GM12878 (cell line): ENCODE measurements at regions not wholly inside any gene's neighbourhood (a gene's known extent, or its start where the extent isn't known, plus 50 kb on each side); places are given as distances from the start of the nearest gene placed in this dataset.
A peak's percentile ranks its signal among the peaks of the same experiment; 100 is the strongest.

Experiments
- ATAC-seq: fragments of 200-7000 bp; cut with Tn5 transposase; 3 replicates; pipeline ENCODE4 v1.9.1; 2020; ENCODE audit warnings: mild to moderate bottlenecking, moderate library complexity
- BruUV-seq: library from RNA; stranded (reverse); fragments of 400-500 nt; replicated peaks from 2 replicates; lab custom pipeline; 2021; lab: Mats Ljungman, UMichigan
- CTCF ChIA-PET: fragments of 300-600 bp; sonication (Branson Sonifier 250); formaldehyde crosslinking; extraction: SDS; loops from one replicate; lab custom pipeline; 2021; ENCODE audit warnings: inconsistent platforms; lab: Yijun Ruan, JAX
- POLR2A ChIA-PET: fragments of 350-600 bp; formaldehyde crosslinking; extraction: SDS; loops from one replicate; lab custom pipeline; 2021; ENCODE audit warnings: inconsistent platforms; lab: Charles Lee
- RAD21 ChIA-PET: fragments of 300-600 bp; sonication (Branson Sonifier 250); formaldehyde crosslinking; loops from one replicate; lab custom pipeline; 2023; ENCODE audit warnings: antibody characterized with exemption; ENCODE audit not compliant: unreplicated experiment; lab: Charles Lee
- SMC1A ChIA-PET: fragments of 300-600 bp; sonication (Branson Sonifier 250); formaldehyde crosslinking; loops from one replicate; lab custom pipeline; 2023; ENCODE audit not compliant: unreplicated experiment, uncharacterized antibody; lab: Charles Lee
- DNase-seq: peaks from one replicate; pipeline ENCODE4 v3.0.0-alpha.2; 2011; ENCODE audit warnings: low read depth, low spot score
- FAIRE-seq: peaks from 3 replicates; lab custom pipeline; 2011; peaks lifted over from hg19 to GRCh38; lab: Jason Lieb, UNC
- H2AFZ ChIP-seq: 2 replicates; pipeline ENCODE4 v1.6.0; 2011; ENCODE audit warnings: low read depth, low read length, control low read depth; ENCODE audit not compliant: control insufficient read depth
- H3K27ac ChIP-seq: 2 replicates; pipeline ENCODE4 v1.5.1; 2011; ENCODE audit warnings: control low read depth; ENCODE audit not compliant: control insufficient read depth, insufficient read depth
- H3K27me3 ChIP-seq, 2 experiments: replicated peaks in 1 of 2; 2 replicates each; pipeline versions ENCODE4 v1.6.0 to v1.6.1; 2011; ENCODE audit warnings: low read length in 1 of 2; ENCODE audit not compliant: control insufficient read depth in 2 of 2, insufficient read depth in 2 of 2
- H3K36me3 ChIP-seq, 2 experiments: 2 replicates each; pipeline ENCODE4 v1.5.1; 2011; ENCODE audit warnings: low read length in 1 of 2; ENCODE audit not compliant: control insufficient read depth in 2 of 2, insufficient read depth in 2 of 2
- H3K4me1 ChIP-seq: 2 replicates; pipeline ENCODE4 v1.6.1; 2011; ENCODE audit warnings: mild to moderate bottlenecking, low read length, moderate library complexity, mixed read lengths; ENCODE audit not compliant: control insufficient read depth, insufficient read depth
- H3K4me2 ChIP-seq: 2 replicates; pipeline ENCODE4 v1.6.0; 2011; ENCODE audit warnings: control low read depth; ENCODE audit not compliant: control insufficient read depth, insufficient read depth
- H3K4me3 ChIP-seq: fragments of 200-600 bp; sonication (generic); 2 replicates; pipeline ENCODE4 v1.5.1; 2016
- H3K79me2 ChIP-seq: 2 replicates; pipeline ENCODE4 v1.6.0; 2011; ENCODE audit warnings: low read length; ENCODE audit not compliant: control insufficient read depth, insufficient read depth
- H3K9ac ChIP-seq: 2 replicates; pipeline ENCODE4 v1.8.0; 2011; ENCODE audit warnings: low read length, control low read depth, mixed read lengths; ENCODE audit not compliant: control insufficient read depth, insufficient read depth
- H3K9me3 ChIP-seq: replicated peaks from 3 replicates; pipeline ENCODE4 v1.5.1; 2011; ENCODE audit warnings: mild to moderate bottlenecking, low read length; ENCODE audit not compliant: control insufficient read depth, insufficient read depth
- H4K20me1 ChIP-seq: 2 replicates; pipeline ENCODE4 v1.6.0; 2011; ENCODE audit not compliant: control insufficient read depth, insufficient read depth
- BMI1 ChIP-seq: fragments of 450-650 bp; IDR thresholded peaks from 2 replicates; pipeline ENCODE4 v1.6.1; 2016; ENCODE audit warnings: mild to moderate bottlenecking, moderate library complexity, borderline replicate concordance
- CHD4 ChIP-seq: fragments of 200-600 bp; sonication (generic); IDR thresholded peaks from 2 replicates; pipeline ENCODE4 v1.6.1; 2016; ENCODE audit warnings: mild to moderate bottlenecking
- EZH2 ChIP-seq: IDR thresholded peaks from 2 replicates; pipeline ENCODE4 v1.6.1; 2012; ENCODE audit warnings: low read depth, mild to moderate bottlenecking, control low read depth, inconsistent platforms, low read length, borderline replicate concordance; ENCODE audit not compliant: control insufficient read depth
- IKZF1 ChIP-seq: fragments of 450-650 bp; conservative IDR thresholded peaks from 2 replicates; pipeline ENCODE4 v1.6.1; 2017; ENCODE audit warnings: antibody characterized with exemption, mild to moderate bottlenecking
- IKZF2 ChIP-seq, 2 experiments: fragments of 450-650 bp; IDR thresholded peaks; 2 replicates each; pipeline ENCODE4 v1.6.1; 2017; ENCODE audit warnings: mild to moderate bottlenecking in 2 of 2, moderate library complexity in 2 of 2
- MEF2A ChIP-seq: IDR thresholded peaks from 2 replicates; pipeline ENCODE4 v1.6.1; 2011; ENCODE audit warnings: low read depth, mild to moderate bottlenecking, low read length, moderate library complexity; ENCODE audit not compliant: insufficient read depth
- MEF2B ChIP-seq: fragments of 450-650 bp; IDR thresholded peaks from 2 replicates; pipeline ENCODE4 v1.6.1; 2018; ENCODE audit warnings: mild to moderate bottlenecking, moderate library complexity; ENCODE audit not compliant: partially characterized antibody, poor library complexity, severe bottlenecking
- NFXL1 ChIP-seq: fragments of 450-650 bp; IDR thresholded peaks from 2 replicates; pipeline ENCODE4 v1.6.1; 2017; ENCODE audit warnings: antibody characterized with exemption, mild to moderate bottlenecking, borderline replicate concordance
- POU2F2 ChIP-seq: IDR thresholded peaks from 3 replicates; pipeline ENCODE4 v1.6.1; 2011; ENCODE audit warnings: low read depth, mild to moderate bottlenecking, low read length, borderline replicate concordance
- RUNX3 ChIP-seq: IDR thresholded peaks from 2 replicates; pipeline ENCODE4 v1.6.1; 2012; ENCODE audit warnings: low read length, inconsistent platforms
- SMAD1 ChIP-seq: fragments of 450-650 bp; IDR thresholded peaks from 2 replicates; pipeline ENCODE4 v1.6.1; 2018; ENCODE audit warnings: mild to moderate bottlenecking, low read depth; ENCODE audit not compliant: partially characterized antibody
- TBL1XR1 ChIP-seq: IDR thresholded peaks from 2 replicates; pipeline ENCODE4 v1.6.1; 2012; ENCODE audit warnings: low read depth, low read length, improper control_type of control experiment
- TCF3 ChIP-seq: IDR thresholded peaks from 2 replicates; pipeline ENCODE4 v1.6.1; 2012; ENCODE audit warnings: low read depth, mild to moderate bottlenecking, low read length, borderline replicate concordance; ENCODE audit not compliant: insufficient read depth
- ZNF207 ChIP-seq: fragments of 450-650 bp; IDR thresholded peaks from 2 replicates; pipeline ENCODE4 v1.6.1; 2014; ENCODE audit warnings: antibody characterized with exemption, mild to moderate bottlenecking, borderline replicate concordance
- ZNF622 ChIP-seq: fragments of 450-650 bp; IDR thresholded peaks from 2 replicates; pipeline ENCODE4 v1.6.1; 2017; ENCODE audit warnings: mild to moderate bottlenecking, inconsistent platforms
- ZSCAN29 ChIP-seq: fragments of 450-650 bp; IDR thresholded peaks from 2 replicates; pipeline ENCODE4 v1.6.1; 2017; ENCODE audit warnings: mild to moderate bottlenecking, moderate library complexity
- whole genome bisulfite sequencing: methylation state at CpG from one replicate; pipeline ENCODE4 v1.1.6; 2016; ENCODE audit warnings: low lambda C conversion rate; ENCODE audit not compliant: insufficient replicate concordance, insufficient coverage; ENCODE audit errors: missing lambda C conversion rate; 5-methylcytosine and 5-hydroxymethylcytosine counted together
- in situ Hi-C: fragments of 300-500 bp; cut with MboI; formaldehyde crosslinking; loops from 9 replicates; pipeline ENCODE4 v1.14.3; 2018; ENCODE audit warnings: mixed read lengths
- intact Hi-C: fragments of 100-400 bp; cut with micrococcal nuclease; formaldehyde crosslinking; loops from one replicate; pipeline ENCODE4 v1.14.2; 2022; ENCODE audit not compliant: unreplicated experiment
- TF ChIP-seq, protein P1 (sequence below): fragments of 450-650 bp; IDR thresholded peaks from 2 replicates; pipeline ENCODE4 v1.6.1; 2017; ENCODE audit warnings: borderline replicate concordance
- TF ChIP-seq, protein P2 (sequence below): fragments of 450-650 bp; IDR thresholded peaks from 2 replicates; pipeline ENCODE4 v1.6.1; 2016; ENCODE audit warnings: mild to moderate bottlenecking, moderate library complexity, borderline replicate concordance
- TF ChIP-seq, protein P3 (sequence below): IDR thresholded peaks from 2 replicates; pipeline ENCODE4 v1.6.1; 2012; ENCODE audit warnings: low read length, inconsistent platforms

DNA sequence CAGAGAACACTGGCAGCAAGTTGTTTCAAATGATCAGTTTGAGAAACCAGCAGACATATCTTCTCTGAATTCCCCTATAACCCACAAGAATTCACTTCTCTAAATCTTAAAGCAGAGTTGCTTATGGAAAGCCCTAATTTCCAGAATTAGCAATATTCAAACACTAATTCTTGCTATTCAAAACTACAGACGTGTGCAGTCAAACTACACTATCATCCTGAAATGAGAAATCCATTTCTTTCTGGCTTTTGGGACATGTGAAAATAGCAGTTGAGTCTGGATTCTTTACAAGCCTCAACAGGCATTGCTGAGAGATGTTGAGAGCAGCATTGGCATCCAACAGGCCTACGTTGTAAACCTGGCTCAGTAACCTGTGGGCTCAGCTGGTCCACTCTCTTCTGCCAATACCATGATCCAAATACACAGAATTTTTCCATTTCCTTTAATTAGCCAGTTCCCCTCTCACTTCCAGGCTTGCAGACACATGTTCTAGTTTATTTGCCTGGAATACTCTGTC lies 74.6 kb upstream of the TMTC1 start:
- no peaks in the 10 kb centered on the region for H3K79me2 ChIP-seq
- BruUV-seq: no TSS peak
- H2AFZ ChIP-seq: no peak overlapping the region
- RAD21 ChIA-PET: interaction anchor here (1.3 to 2.0 kb wide), 3 partner anchors 13 to 306 kb away, joined by 3 to 6 read pairs (median 3); no protein-coding TSS in a partner anchor
- no peaks in the 10 kb centered on the region for H3K27me3 ChIP-seq
- peak; percentile 4 for DNase-seq
- in situ Hi-C loops (no loop called here), intact Hi-C loops (no loop called here)
- WGBS: 15% methylated on average over 2 of the region's 2 CpGs
- CTCF ChIA-PET: interaction anchor here (0.7 to 1.1 kb wide), 2 partner anchors 42 to 339 kb away, joined by 3 to 4 read pairs; no protein-coding TSS in a partner anchor
- H3K9ac ChIP-seq: no peak overlapping the region
- H3K9me3 ChIP-seq: no peaks in the 10 kb centered on the region
- no peaks in the 10 kb centered on the region for H3K36me3 ChIP-seq
- SMC1A ChIA-PET: interaction anchor here (0.9 to 1.7 kb wide), 6 partner anchors 14 to 302 kb away, joined by 3 read pairs; no protein-coding TSS in a partner anchor
- POLR2A ChIA-PET: no interaction called here
- H3K4me3 ChIP-seq: no peak overlapping the region
- H4K20me1 ChIP-seq: no peaks in the 10 kb centered on the region
- H3K4me2 ChIP-seq: no peak overlapping the region
- ATAC-seq: peak; percentile 88
- no peaks in the 10 kb centered on the region for H3K4me1 ChIP-seq
- no peak for FAIRE-seq
- H3K27ac ChIP-seq: no peak overlapping the region
- TF ChIP-seq, protein P1, sequence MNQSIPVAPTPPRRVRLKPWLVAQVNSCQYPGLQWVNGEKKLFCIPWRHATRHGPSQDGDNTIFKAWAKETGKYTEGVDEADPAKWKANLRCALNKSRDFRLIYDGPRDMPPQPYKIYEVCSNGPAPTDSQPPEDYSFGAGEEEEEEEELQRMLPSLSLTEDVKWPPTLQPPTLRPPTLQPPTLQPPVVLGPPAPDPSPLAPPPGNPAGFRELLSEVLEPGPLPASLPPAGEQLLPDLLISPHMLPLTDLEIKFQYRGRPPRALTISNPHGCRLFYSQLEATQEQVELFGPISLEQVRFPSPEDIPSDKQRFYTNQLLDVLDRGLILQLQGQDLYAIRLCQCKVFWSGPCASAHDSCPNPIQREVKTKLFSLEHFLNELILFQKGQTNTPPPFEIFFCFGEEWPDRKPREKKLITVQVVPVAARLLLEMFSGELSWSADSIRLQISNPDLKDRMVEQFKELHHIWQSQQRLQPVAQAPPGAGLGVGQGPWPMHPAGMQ: no peak
- TF ChIP-seq IKZF1: peak; percentile 58; the same call in 1 of the 2 replicates
- TF ChIP-seq, protein P2, sequence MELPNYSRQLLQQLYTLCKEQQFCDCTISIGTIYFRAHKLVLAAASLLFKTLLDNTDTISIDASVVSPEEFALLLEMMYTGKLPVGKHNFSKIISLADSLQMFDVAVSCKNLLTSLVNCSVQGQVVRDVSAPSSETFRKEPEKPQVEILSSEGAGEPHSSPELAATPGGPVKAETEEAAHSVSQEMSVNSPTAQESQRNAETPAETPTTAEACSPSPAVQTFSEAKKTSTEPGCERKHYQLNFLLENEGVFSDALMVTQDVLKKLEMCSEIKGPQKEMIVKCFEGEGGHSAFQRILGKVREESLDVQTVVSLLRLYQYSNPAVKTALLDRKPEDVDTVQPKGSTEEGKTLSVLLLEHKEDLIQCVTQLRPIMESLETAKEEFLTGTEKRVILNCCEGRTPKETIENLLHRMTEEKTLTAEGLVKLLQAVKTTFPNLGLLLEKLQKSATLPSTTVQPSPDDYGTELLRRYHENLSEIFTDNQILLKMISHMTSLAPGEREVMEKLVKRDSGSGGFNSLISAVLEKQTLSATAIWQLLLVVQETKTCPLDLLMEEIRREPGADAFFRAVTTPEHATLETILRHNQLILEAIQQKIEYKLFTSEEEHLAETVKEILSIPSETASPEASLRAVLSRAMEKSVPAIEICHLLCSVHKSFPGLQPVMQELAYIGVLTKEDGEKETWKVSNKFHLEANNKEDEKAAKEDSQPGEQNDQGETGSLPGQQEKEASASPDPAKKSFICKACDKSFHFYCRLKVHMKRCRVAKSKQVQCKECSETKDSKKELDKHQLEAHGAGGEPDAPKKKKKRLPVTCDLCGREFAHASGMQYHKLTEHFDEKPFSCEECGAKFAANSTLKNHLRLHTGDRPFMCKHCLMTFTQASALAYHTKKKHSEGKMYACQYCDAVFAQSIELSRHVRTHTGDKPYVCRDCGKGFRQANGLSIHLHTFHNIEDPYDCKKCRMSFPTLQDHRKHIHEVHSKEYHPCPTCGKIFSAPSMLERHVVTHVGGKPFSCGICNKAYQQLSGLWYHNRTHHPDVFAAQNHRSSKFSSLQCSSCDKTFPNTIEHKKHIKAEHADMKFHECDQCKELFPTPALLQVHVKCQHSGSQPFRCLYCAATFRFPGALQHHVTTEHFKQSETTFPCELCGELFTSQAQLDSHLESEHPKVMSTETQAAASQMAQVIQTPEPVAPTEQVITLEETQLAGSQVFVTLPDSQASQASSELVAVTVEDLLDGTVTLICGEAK: no peak
- TF ChIP-seq, protein P3, sequence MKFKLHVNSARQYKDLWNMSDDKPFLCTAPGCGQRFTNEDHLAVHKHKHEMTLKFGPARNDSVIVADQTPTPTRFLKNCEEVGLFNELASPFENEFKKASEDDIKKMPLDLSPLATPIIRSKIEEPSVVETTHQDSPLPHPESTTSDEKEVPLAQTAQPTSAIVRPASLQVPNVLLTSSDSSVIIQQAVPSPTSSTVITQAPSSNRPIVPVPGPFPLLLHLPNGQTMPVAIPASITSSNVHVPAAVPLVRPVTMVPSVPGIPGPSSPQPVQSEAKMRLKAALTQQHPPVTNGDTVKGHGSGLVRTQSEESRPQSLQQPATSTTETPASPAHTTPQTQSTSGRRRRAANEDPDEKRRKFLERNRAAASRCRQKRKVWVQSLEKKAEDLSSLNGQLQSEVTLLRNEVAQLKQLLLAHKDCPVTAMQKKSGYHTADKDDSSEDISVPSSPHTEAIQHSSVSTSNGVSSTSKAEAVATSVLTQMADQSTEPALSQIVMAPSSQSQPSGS: no peak
- TF ChIP-seq IKZF2 (IDR thresholded peaks at IDR 0.05): peak; percentile 56 to 59; a peak in 1 of 4 replicates
- TF ChIP-seq POU2F2: no peak
- TF ChIP-seq MEF2B: no peak
- no peak for TF ChIP-seq TCF3
- TF ChIP-seq MEF2A: no peak
- no peak for TF ChIP-seq EZH2
- TF ChIP-seq NFXL1: no peak
- no peak for TF ChIP-seq TBL1XR1
- no peak for TF ChIP-seq ZNF622
- no peak for TF ChIP-seq CHD4
- TF ChIP-seq ZNF207: no peak
- TF ChIP-seq RUNX3: 0 out of 2 replicates have a peak, but pooled peaks have one; percentile 29
- no peak for TF ChIP-seq SMAD1
- 0 out of 2 replicates have a peak, but pooled peaks have one; percentile 34 for TF ChIP-seq BMI1
- TF ChIP-seq ZSCAN29: no peak
